ENCODE measurements at regions not wholly inside any gene's neighbourhood (a gene's known extent, or its start where the extent isn't known, plus 50 kb on each side); places are given as distances from the start of the nearest gene placed in this dataset.

DNA sequence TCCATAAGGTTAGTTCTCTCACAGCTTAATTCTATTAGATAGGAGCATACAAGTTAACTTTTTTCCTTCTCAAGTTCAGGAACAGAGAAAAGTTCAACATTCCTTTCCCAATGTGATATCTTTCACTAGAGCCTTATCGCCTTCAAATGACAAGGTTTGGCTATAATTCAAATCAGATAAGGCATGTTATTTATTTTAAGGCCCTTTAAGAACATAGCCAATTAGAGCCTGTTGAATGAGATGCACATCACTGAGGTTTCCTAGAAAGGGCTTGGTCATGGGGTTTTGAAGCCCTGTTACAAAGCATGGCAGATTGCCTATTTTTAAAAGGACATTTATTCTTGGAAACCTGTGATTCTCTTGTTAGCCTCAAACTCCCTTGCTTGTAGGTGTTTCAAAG is 123.4 kb downstream of the BASP1 start:
- Histone ChIP-seq H3K36me3 (ENCODE audit: low read depth, missing control alignments) (no peaks in the 10 kb centered on the region), H3K27ac (no peak overlapping the region), H3K9me3 (no peaks in the 10 kb centered on the region), H3K4me3 (no peak overlapping the region), H3K27me3 (no peaks in the 10 kb centered on the region), H3K4me1 (no peaks in the 10 kb centered on the region)
- DNase-seq = no peak
- intact Hi-C loops (cut with DNase I; ENCODE audit: low total_unique reads) = no loop called here
- WGBS, 2 donors = 26 to 50% methylated on average over 1 of the region's 1 CpG
- no peak for TF ChIP-seq POLR2A (IDR thresholded peaks at IDR 0.05)

DNA sequence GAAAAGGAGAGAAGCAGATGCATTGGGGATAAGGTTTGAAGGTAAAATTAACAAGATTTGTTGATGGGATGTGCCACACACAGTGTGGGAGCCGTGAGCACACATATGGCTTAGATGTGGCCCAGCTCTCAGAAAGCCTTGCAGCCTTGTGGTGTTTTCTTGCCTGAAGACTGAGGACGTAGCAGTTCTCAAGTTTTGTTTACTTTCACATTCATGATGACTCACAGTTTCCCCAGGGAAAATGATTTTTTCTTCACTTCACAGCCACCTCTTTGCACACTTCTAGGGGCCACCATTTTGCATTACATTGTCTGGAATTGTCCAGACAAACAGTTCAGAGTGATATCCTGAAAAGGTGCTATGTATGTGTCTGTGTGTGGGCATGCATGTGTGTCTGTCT is 126.2 kb downstream of the BASP1 start:
- no peaks in the 10 kb centered on the region for H3K4me1 ChIP-seq
- TF ChIP-seq CTCF (IDR thresholded peaks at IDR 0.05) (no peak), POLR2A (IDR thresholded peaks at IDR 0.05) (no peak)
- WGBS, 2 donors = 57 to 63% methylated on average over 2 of the region's 2 CpGs
- no peak overlapping the region for H3K27ac ChIP-seq
- no peak overlapping the region for H3K4me3 ChIP-seq
- no peaks in the 10 kb centered on the region for H3K36me3 ChIP-seq (ENCODE audit: low read depth, missing control alignments)
- H3K9me3 ChIP-seq = no peaks in the 10 kb centered on the region
- intact Hi-C loops (cut with DNase I; ENCODE audit: low total_unique reads) = no loop called here
- no peaks in the 10 kb centered on the region for H3K27me3 ChIP-seq
- DNase-seq = no peak

- Histone ChIP-seq H3K36me3 (ENCODE audit: low read depth, missing control alignments) (no peaks in the 10 kb centered on the region), H3K4me3 (no peak overlapping the region), H3K27me3 (no peaks in the 10 kb centered on the region), H3K9me3 (no peaks in the 10 kb centered on the region), H3K4me1 (no peaks in the 10 kb centered on the region), H3K27ac (no peak overlapping the region)
- 75 to 89% methylated on average over 2 of the region's 2 CpGs for WGBS, 2 donors
- intact Hi-C loops (cut with DNase I; ENCODE audit: low total_unique reads) = no loop called here
- TF ChIP-seq POLR2A (IDR thresholded peaks at IDR 0.05) = no peak
- no peak for DNase-seq
Observed at GRCh38 chr5:17346811-17347210, 129.4 kb downstream of the BASP1 start.

GRCh38 chr5:17352223-17352622 is 134.8 kb downstream of the BASP1 start:
- WGBS, 2 donors = 72 to 76% methylated on average over 3 of the region's 3 CpGs
- no peaks in the 10 kb centered on the region for H3K9me3 ChIP-seq
- TF ChIP-seq CTCF (IDR thresholded peaks at IDR 0.05) (no peak), POLR2A (IDR thresholded peaks at IDR 0.05) (no peak)
- H3K36me3 ChIP-seq (ENCODE audit: low read depth, missing control alignments) = no peaks in the 10 kb centered on the region
- no peak overlapping the region for H3K27ac ChIP-seq
- intact Hi-C loops (cut with DNase I; ENCODE audit: low total_unique reads) = no loop called here
- H3K27me3 ChIP-seq = no peaks in the 10 kb centered on the region
- no peak for DNase-seq
- H3K4me1 ChIP-seq = no peaks in the 10 kb centered on the region
- no peak overlapping the region for H3K4me3 ChIP-seq

GRCh38 chr5:17354265-17354664 is 136.8 kb downstream of the BASP1 start:
- no peak for TF ChIP-seq POLR2A (IDR thresholded peaks at IDR 0.05)
- no peak for TF ChIP-seq CTCF (IDR thresholded peaks at IDR 0.05)
- Histone ChIP-seq H3K36me3 (ENCODE audit: low read depth, missing control alignments) (no peaks in the 10 kb centered on the region), H3K27ac (no peak overlapping the region), H3K9me3 (no peaks in the 10 kb centered on the region), H3K4me3 (peak overlapping the region; percentile 42 to 47), H3K4me1 (no peaks in the 10 kb centered on the region), H3K27me3 (no peaks in the 10 kb centered on the region)
- intact Hi-C loops (cut with DNase I; ENCODE audit: low total_unique reads) = no loop called here
- WGBS, 2 donors = 77% methylated on average over 32 of the region's 32 CpGs
- DNase-seq = peak; percentile 28

DNA sequence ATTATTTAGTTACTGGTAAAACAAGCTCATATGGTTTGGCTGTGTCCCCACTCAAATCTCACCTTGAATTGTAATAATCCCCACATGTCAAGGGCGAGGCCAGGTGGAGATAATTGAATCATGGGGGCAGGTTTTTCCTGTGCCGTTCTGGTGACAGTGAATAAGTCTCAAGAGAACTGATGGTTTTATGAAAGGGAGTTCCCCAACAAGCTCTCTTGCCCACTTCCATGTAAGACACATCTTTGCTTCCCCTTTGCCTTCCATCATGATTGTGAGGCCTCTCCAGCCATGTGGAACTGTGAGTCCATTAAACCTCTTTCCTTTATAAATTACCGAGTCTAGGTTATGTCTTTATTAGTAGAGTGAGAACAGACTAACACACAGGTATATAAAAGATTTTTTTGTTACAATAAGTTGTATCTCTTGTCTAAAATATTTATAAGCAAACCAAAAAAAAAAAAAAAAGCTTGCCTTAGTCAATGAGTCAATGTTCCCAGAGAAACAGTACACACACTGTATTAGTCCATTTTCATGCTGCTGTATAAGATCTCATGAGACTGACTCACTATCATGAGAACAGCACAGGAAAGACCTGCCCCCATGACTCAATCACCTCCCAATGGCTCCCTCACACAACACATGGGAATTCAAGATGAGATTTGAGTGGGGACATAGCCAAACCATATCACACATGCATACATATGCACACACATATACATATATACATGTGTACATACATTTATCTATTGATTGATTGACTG is 138.3 kb downstream of the BASP1 start:
- Histone ChIP-seq H3K36me3 (ENCODE audit: low read depth, missing control alignments) (no peaks in the 10 kb centered on the region), H3K27me3 (no peaks in the 10 kb centered on the region), H3K4me3 (no peak overlapping the region), H3K27ac (no peak overlapping the region), H3K4me1 (no peaks in the 10 kb centered on the region), H3K9me3 (no peaks in the 10 kb centered on the region)
- 88 to 93% methylated on average over 3 of the region's 3 CpGs for WGBS, 2 donors
- no peak for DNase-seq
- TF ChIP-seq CTCF (IDR thresholded peaks at IDR 0.05) = no peak
- TF ChIP-seq POLR2A (IDR thresholded peaks at IDR 0.05) = no peak
- intact Hi-C loops (cut with DNase I; ENCODE audit: low total_unique reads) = no loop called here

Data from testis (tissue), 2 donors.